H1 (cell line): ENCODE measurements at regions not wholly inside any gene's neighbourhood (a gene's known extent, or its start where the extent isn't known, plus 50 kb on each side); places are given as distances from the start of the nearest gene placed in this dataset.

Experiments
- CHD1 ChIP-seq: IDR thresholded peaks from 2 replicates; pipeline ENCODE4 v1.6.1; 2012; ENCODE audit warnings: low read depth, low read length, improper control_type of control experiment
- JUN ChIP-seq: IDR thresholded peaks from 2 replicates; pipeline ENCODE4 v1.6.1; 2011; ENCODE audit warnings: low read depth, mild to moderate bottlenecking, improper control_type of control experiment, low read length
- POLR2A ChIP-seq, 2 experiments: IDR thresholded peaks; 1 replicate in 1 of 2; 2 replicates in 1 of 2; pipeline ENCODE4 v1.6.1; 2011; ENCODE audit warnings: low read depth in 2 of 2, low read length in 2 of 2, mild to moderate bottlenecking in 2 of 2; ENCODE audit errors: control extremely low read depth in 1 of 2
- SIX5 ChIP-seq: IDR thresholded peaks from 2 replicates; pipeline ENCODE4 v1.6.1; 2011; ENCODE audit warnings: mild to moderate bottlenecking, low read depth, low read length

GRCh38 chr4:92232566-92232965 is 71.2 kb upstream of the GRID2 start (continued):
- TF ChIP-seq JUN: no peak
- TF ChIP-seq CHD1: no peak
- TF ChIP-seq POLR2A (IDR thresholded peaks at IDR 0.05; ENCODE audit: control extremely low read depth in 1 of 2, low read depth in 2 of 2, low read length in 2 of 2): no peak
- no peak for TF ChIP-seq SIX5
